Activated T-cell treated with anti-CD3 and anti-CD28 coated beads for 48 hours (primary cell): ENCODE measurements at regions not wholly inside any gene's neighbourhood (a gene's known extent, or its start where the extent isn't known, plus 50 kb on each side); places are given as distances from the start of the nearest gene placed in this dataset.
"Not testable (repeated sequence)": the region's sequence is repeated elsewhere in the genome, so short reads cannot be mapped to it uniquely, and the experiment has no call there.

Experiments
- DNase-seq: peaks from one replicate; pipeline ENCODE4 v3.0.0-alpha.2; 2020; ENCODE audit warnings: low read depth

- no peak for DNase-seq
These were observed 405.7 kb upstream of the MCTP2 start for GRCh38 chr15:93825682-93826081.

GRCh38 chr15:93823971-93824913 is 407.1 kb upstream of the MCTP2 start:
- no peak for DNase-seq

- DNase-seq = no peak
These were observed 410.8 kb upstream of the MCTP2 start for GRCh38 chr15:93820566-93820965.

- no peak for DNase-seq
These were observed 411.5 kb upstream of the MCTP2 start for GRCh38 chr15:93819826-93820225.

- DNase-seq = no peak
These were observed 414.5 kb upstream of the MCTP2 start for GRCh38 chr15:93816815-93817214.

GRCh38 chr15:93811305-93811704 is 420.1 kb upstream of the MCTP2 start:
- no peak for DNase-seq

- no peak for DNase-seq
These were observed 421.8 kb upstream of the MCTP2 start for GRCh38 chr15:93809516-93809915.

- DNase-seq = no peak
These were observed 427.8 kb upstream of the MCTP2 start for GRCh38 chr15:93803421-93804152.

- no peak for DNase-seq
These were observed 430.2 kb upstream of the MCTP2 start for GRCh38 chr15:93801206-93801605.

- DNase-seq = no peak
These were observed 430.6 kb upstream of the MCTP2 start for GRCh38 chr15:93800805-93801204.

GRCh38 chr15:93789441-93789840 is 441.9 kb upstream of the MCTP2 start:
- no peak for DNase-seq

GRCh38 chr15:93780073-93780472 is 451.3 kb upstream of the MCTP2 start:
- DNase-seq = no peak

GRCh38 chr15:93779341-93779740 is 452.0 kb upstream of the MCTP2 start:
- DNase-seq = no peak

GRCh38 chr15:93771196-93772030 is 459.9 kb upstream of the MCTP2 start:
- no peak for DNase-seq

- no peak for DNase-seq
These were observed 460.6 kb upstream of the MCTP2 start for GRCh38 chr15:93770788-93771187.

- DNase-seq = no peak
These were observed 469.3 kb upstream of the MCTP2 start for GRCh38 chr15:93762036-93762435.

GRCh38 chr15:93759629-93760028 is 471.7 kb upstream of the MCTP2 start:
- no peak for DNase-seq

- DNase-seq = no peak
These were observed 472.5 kb upstream of the MCTP2 start for GRCh38 chr15:93758824-93759223.

GRCh38 chr15:93748710-93749109 is 482.7 kb upstream of the MCTP2 start:
- no peak for DNase-seq

- not testable (repeated sequence) for DNase-seq
These were observed 496.4 kb upstream of the MCTP2 start for GRCh38 chr15:93734976-93735375.

- no peak for DNase-seq
These were observed 500.6 kb upstream of the MCTP2 start for GRCh38 chr15:93730724-93731123.

GRCh38 chr15:93722165-93722564 is 509.2 kb upstream of the MCTP2 start:
- no peak for DNase-seq
